GM18870 (cell line): ENCODE measurements at regions not wholly inside any gene's neighbourhood (a gene's known extent, or its start where the extent isn't known, plus 50 kb on each side); places are given as distances from the start of the nearest gene placed in this dataset.

Source experiments
- ATAC-seq: cut with Tn5 transposase; IDR thresholded peaks from one replicate; pipeline ENCODE4 v1.9.1; 2021; ENCODE audit warnings: moderate library complexity; ENCODE audit not compliant: unreplicated experiment

DNA sequence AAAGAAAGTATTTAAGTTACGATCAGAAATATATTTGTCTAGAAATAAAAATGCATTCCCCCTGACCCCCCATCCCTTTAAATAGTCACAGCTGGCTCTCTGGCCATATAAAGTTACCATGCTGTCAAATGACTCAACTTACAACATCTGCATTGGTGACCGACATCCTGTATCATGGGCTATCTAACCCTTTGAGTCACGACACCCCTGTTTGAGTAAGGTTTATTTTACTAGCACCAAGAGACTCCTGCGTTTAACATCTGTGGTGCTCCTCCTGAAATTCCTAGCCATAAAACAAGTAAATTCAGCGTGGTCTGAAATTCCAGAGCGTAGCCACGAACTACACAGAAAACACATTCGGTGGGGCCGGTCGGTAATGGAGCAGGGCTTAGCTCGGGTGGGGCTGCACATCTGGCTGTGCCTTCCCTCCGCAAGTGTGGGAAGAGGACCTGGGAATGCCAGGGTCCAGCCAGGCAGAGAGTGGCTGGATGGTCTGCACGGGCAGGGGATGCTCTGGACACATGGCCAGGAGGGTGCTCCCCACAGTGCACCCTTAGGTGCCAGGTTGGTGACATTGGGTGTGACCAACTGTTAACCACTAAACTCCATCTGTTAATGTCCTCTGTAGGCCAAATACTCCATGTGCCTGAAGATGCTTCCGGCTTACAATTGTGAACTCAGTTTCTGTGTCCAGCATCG is 53.0 kb upstream of the CLDN14 start:
- ATAC-seq: no peak

DNA sequence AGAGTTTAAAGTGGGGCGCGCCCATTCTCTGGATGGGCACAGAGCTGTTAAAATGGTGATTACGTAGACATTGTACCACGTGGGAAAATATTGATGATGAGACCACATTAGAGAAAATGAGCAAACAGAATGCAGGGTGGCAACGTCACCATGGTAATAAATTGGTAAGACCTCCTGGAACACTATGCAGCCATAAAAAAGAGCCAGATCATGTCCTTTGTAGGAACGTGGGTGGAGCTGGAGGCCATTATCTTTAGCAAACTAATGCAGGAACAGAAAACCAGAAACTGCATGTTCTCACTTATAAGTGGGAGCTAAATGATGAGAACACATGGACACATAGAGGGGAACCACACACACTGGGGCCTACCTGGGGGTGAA is 53.5 kb upstream of the CLDN14 start:
- ATAC-seq: no peak

DNA sequence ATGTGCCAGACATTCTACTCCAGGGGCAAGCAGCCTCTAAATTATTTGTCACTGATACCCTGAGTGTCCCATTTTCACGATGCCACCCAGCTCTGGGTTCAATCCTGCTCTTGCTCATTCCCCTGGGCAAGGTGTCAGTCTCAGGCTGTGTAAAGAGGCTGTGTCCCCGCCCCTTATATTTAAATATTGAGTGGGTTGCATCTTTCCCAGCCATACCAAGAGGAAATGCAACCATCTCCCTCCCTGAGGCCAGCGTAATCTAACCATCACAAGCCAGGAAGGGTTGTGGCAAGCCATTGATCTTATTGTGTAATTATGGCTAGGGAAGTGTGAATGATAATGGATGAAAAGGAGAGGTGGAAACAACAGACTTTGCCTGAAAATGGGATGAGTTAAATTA is 54.7 kb upstream of the CLDN14 start:
- ATAC-seq: no peak

DNA sequence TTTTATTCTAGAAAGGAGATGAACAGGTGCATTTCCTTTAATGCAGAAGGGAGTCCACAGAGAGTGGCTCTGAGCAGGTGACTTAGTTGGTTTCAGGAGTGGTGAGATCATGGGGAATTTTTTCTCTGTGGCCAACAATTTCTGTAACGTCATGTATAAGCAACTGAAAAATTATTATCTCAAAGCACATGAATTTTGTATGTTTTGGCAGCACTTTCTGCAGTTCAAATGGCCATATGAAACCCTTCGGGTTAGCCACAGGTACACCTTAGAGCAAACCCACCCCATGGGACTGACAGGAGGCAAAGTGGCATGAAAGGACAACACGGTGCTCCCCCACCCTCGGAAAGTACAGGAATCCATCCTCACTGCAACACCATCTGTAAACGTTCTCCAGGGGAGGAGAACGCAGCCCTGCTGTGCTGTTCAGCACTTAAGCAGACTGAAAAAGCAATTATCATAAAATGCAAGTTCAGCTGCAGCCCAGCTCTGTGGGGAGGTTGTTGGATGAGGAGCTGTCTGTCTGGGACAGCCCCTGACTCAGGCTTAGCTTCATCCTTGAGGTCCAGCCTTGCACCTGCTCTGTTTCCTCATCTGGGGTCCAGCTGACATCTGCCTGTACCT is 55.8 kb upstream of the CLDN14 start:
- peak; percentile 82 for ATAC-seq

DNA sequence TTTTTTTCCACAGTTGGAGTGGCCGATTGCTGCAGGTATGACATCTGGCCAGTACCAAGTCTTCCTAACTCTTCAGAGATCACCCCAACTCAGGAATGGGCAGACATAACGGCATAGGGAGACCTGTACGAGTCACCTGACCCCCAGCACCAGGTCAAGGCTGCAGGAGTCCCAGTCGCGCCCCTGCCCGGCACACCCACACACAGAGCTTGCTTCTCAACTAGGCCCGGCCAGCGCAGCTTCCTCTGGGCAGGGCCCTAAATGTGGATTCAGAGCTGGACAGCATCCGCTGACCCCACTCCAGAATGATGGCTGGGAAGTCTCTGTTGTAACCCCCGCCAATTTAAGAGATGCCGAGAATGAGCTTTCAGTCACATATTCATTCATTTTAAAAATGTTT is 58.8 kb upstream of the CLDN14 start:
- no peak for ATAC-seq

DNA sequence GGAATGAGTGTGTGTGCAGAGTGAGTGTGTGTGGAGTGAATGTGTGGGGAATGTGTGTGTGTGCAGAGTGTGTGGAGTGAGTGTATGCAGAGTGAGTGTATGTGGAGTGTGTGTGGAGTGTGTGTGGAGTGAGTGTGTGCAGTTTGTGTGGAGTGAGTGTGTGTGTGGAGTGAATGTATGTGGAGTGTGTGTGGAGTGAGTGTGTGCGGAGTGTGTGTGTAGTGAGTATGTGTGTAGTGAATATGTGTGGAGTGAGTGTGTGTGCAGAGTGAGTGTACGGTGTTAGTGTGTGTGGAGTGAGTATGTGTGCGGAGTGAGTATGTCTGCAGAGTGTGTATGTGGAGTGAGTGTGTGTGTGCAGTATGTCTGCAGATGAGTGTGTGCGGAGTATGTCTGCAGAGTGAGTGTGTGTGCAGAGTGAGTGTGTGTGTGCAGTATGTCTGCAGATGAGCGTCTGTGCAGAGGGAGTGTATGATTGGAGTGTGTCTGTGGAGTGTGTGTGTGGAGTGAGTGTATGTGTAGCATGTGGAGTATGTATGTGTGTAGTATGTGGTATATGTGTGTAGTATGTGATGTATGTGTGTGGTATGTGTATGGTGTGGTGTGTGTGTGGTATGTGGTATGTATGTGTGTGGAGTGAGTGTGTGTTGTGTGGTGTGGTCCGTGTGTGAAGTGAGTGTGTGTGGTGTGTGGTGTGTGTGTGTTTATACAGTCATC is 59.7 kb upstream of the CLDN14 start:
- ATAC-seq: no peak

DNA sequence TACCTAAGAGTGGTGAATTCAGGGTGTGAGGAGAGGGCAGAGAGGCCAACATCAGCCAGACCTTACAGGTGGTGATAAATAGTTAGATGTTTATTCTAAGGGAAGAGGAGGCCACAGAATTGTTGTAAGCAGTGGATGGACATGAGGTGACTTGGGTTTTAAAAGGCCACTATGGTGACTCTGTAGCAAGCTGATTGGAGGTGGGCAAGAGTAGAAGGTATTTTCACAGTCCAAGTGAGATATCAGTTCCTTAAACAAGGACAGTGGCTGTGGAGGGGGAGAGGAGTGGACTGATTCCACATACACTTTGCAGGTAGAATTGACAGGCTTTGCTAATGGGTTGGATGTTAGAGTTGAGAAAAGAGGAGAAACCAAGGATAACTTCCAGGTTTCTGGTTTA is 60.8 kb upstream of the CLDN14 start:
- no peak for ATAC-seq

DNA sequence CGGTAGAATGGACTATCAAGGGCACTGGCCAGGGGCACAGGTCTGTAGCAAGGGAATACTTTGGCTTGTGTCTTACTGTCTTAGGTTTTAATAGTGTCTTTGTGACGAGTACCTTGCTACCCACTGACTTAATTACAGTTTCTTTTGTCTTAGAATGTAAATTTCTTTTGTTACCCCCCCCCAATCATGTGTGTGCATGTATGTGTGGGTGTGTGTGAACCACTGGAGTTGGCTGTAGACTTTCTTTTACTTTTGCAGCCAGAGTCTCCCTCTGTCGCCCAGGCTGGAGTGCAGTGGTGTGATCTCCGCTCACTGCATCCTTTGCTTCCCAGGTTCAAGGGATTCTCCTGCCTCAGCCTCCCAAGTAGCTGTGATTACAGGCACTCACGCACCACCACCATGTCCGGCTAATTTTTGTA is 61.8 kb upstream of the CLDN14 start:
- ATAC-seq: no peak

DNA sequence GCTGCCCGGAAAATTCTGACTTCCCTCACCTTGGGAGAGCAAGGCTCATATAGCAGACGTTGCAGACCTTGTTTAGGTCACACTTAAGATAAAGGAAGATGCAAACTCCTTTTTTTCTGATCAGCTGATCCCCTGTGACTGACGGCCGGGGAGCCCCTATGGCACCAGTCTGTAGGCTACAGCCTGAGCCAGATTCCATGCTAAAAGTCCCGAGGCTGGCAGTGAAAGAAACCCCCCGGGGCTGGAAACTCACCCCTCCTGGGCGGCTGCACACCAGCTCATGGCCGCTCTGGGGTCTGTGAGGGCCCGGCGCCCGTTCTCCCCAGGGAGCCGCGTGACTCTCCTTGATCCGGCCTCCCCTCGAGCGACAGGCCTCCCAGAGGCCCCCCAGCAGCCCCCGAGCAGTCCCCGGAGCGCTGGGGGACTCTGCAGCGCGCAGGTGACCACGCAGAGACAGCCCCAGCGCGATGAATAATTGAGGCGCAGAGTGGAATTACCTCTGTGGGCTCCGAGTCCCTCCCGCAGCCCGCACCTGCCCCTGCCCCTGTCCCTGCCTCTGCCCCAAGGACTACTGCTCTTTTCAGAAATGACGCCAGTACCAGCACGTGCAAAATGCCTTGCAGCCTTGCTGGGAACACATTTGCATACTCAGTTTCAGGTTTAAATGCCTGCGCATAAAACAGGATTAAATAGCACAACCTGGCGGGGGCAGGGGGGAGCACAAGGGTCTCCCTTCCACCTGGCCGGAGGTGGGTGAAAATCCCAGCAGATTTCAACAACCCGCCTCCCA is 62.6 kb upstream of the CLDN14 start:
- ATAC-seq: peak; percentile 75

DNA sequence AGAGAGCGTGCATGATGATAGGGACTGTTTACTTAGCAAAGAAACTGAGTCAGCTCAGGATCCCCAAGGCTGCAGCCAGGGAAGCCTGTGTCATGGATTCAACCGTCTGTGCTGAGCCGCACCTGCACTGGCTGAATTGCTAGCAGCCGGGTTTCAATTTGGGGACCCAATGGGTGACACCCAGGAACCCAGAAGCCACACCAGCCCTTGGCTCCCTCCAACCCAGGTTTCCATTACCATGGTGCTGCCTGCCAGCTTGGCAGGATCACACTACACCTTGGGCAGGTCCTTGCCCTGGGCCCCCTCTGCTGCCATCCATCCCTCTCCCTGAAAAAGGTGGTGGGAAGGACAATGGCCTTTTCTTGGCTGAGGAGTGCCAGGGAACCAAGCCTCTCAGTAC is 64.0 kb upstream of the CLDN14 start:
- ATAC-seq: no peak

DNA sequence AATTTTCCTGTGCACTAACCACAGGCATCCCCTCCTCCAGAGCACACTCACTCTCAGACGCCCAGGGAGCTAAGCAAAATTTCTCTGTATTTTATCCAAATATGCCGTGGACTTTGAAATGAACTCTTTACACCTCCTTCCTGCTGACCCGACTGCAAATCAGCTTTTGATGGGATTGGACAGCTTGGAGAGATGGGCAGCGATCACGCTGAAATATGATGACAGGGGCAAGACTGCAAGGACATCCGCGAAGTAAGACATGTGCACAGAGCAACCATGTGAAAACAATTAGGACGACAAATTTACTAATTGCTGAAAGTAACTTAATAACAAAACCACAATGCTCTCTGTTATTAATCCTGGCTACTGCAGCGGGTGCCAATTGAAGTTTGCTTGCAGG is 64.6 kb upstream of the CLDN14 start:
- no peak for ATAC-seq

DNA sequence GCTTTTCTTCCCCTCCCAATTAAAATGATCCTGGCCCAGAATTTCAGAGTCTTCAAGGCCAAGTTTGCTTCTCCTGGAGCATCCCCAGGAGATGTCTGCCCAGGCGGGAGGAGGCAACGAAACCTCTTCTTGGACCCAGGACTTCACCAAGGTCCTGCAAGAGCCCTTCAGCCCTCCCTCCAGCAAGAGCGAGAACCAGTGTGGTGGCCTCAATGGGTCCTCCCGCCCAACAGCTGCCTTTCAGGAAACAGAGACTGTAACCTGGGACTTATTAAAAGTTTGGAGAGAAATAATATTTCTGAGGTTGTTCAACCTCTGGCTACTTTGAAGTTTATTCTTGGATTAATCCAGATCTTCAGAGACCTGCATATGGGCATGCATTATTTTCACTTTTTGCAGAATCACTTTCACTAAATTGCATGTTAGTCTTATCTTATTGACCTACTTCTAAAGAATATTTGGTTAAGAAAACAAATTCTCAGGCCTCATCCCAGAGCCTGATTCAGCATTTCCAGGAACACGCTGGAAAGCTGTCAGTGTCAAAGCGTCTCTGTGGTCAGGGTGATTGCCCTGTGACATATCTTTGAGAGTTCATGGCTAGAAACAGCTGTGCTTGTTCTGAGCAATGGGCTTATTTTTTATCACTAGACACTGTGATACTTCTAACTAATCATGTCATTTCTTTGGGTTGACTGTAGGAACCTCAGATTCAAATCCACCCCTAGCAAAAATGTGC is 66.0 kb upstream of the CLDN14 start:
- ATAC-seq: no peak

DNA sequence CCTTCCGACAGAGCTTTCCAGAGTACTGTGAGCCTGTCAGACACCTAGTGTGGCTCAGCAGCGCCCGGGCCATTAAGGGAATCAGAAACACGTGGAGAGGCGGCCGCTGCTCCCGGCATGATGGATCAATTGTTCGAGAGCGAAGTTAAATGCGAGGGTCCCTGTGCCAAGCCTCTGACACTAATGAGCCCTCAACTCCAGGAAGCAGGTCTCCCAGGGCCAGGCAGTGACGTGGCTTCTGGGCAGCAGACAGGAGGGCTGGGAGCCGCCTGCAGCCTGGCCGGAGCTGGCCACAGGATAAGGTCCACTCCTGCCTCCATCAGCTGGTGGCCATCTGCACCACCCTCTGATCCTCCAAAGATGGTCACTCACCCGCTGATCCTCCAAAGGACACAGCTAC is 67.5 kb upstream of the CLDN14 start:
- ATAC-seq: no peak

DNA sequence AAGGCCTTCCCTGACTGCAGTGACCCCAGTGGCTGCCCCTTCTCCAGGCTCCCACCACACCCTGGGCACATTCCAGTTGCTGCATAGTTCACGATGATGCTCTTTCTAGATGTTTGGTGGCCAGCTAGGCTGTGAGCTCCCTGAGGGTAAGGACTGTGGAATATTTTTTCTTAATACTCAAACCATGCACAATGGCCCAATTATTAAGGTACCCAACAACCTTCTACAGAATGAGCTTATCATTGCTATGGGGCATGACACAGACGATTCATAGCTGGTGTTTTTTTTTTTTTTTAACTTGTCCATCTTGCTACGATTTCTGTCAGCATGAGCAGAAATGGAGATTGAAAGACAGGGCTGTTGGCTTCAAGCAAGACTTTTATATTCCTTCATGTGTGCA is 68.9 kb upstream of the CLDN14 start:
- no peak for ATAC-seq

DNA sequence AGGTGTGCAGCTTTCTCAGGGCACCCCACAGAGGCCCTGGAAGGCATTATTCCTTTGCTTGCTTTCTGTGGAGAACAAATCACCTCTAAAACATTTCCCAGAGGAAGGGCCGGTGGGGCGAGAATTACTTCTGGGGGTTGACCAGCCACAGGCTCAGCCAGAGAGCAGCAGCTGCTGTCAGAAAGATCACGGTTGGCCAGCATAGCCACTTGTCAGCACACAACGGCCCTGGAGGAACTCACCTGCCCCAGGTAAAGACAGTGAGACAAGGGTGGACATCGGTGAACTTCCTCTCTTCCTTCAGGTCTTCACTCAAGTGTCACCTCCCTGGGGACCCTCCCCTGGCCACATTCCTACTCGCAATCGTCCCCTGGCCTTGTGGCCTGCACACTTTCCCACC is 69.5 kb upstream of the CLDN14 start:
- no peak for ATAC-seq

DNA sequence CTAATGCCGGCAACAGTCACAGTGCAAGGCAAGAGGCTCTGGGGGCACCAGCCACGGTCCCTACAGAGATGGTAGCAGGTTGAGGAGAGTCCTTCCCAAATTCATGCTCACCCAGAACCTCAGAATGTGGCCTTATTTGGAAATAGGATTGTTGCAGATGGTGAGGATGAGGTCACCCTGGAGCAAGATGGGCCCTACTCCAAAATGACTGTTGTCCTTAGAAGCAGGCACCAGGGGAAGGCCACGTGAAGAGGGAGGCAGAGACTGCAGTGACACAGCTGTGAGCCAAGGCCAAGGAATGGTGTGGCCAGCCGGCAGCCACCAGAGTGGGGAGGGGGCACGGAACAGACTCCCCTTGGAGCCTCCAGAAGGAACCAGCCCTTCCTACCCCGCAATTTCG is 70.8 kb upstream of the CLDN14 start:
- ATAC-seq: no peak

DNA sequence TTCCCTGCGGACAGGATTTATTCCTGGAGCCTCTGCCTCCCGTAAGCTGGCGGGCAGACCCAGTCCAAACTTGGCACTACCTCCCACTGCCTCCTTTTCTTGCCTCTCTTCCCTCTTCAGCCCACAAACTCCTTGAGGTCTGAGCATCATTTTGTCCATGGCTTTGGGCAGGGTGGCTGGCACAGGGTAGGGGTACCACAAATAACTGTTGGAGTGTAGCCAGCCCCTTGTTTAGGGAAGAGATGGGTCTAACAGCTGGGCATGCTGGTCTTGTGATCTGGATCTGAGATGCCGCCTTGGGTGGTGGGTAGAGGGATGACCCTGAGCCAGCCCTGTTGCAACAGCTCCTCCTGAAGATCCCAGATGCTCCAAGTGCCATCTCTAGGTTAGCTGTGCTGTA is 71.4 kb upstream of the CLDN14 start:
- ATAC-seq: no peak

DNA sequence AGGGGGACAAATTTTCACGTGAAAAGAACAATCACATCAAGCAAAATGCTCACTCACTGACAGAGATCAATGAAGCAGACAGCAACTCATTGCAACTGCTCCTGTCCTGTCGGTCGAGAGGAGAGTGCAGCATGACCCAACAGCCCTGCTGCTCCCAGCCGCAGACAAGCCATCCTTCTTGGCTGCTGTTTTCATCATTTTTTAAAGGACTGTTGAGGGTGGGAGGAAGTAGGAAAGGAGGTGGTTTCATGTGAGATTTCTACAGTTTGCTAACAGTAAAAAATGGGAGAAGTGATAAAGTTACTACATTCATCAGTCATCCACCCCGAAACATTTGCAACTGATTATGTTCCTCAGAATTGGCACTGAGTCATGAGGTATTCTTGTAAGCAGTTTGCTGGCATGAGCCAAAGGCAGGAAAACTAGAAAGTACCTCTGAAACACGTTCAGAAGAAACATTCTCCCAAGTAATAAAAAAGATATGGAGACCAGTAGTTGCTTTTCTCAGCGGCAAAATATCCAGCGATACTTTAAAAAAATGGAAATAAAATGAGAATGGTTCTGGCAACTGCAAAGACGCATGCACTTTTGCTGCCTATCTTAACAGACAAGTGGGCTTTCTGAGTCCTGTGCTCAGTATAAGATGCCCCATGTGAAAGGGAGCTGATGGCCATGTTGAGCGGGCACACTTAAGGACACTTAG is 72.0 kb upstream of the CLDN14 start:
- no peak for ATAC-seq

DNA sequence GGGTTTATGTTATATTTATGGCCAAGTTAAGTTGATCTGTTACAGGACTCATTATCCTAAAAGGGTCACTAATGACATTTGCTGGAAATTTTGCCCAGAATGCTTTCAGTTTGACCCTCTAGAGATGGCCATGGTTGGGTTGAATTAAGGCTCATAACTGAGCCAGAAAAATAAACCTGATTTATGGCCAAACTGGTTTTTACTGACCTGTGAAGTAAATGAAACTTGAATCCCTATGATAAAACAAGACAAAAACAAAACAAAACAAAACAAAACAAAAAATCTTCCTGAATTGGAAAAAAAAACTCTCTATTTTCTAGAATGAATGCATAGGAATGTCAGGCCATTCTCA is 72.5 kb upstream of the CLDN14 start:
- no peak for ATAC-seq

DNA sequence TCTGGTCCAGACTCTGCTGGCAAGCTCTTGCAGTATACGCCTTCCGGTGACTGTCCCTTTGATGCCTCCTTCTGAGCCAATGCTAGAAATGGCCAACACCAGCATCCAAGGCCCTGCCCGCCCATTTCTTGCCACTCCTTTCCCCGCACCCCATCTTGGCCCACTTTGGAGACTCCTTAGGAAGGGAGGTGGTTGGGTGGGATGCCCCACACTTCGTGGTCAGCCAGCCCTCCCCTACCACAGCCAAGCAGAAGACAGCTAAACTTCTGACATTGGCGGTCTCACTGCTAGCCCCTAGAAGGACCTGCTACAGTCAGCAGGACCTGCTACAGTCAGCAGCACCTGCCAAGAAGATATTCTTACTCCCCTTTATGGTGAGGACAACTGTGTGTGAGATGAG is 73.5 kb upstream of the CLDN14 start:
- ATAC-seq: no peak
